ENCODE measurements at regions not wholly inside any gene's neighbourhood (a gene's known extent, or its start where the extent isn't known, plus 50 kb on each side); places are given as distances from the start of the nearest gene placed in this dataset.

- intact Hi-C loops (cut with DNase I): no loop called here
- no peak for DNase-seq
These were observed 225.9 kb downstream of the TTLL7 start for GRCh38 chr1:83773059-83773458.

GRCh38 chr1:83770319-83770661 lies 228.6 kb downstream of the TTLL7 start:
- intact Hi-C loops (cut with DNase I): no loop called here
- DNase-seq: no peak

GRCh38 chr1:83769594-83770318 lies 229.2 kb downstream of the TTLL7 start:
- DNase-seq: no peak
- intact Hi-C loops (cut with DNase I): no loop called here

GRCh38 chr1:83769072-83769471 lies 229.9 kb downstream of the TTLL7 start:
- DNase-seq: no peak
- intact Hi-C loops (cut with DNase I): no loop called here

- intact Hi-C loops (cut with DNase I): no loop called here
These were observed 232.7 kb downstream of the TTLL7 start for GRCh38 chr1:83766241-83766691.

GRCh38 chr1:83765125-83765524 lies 233.8 kb downstream of the TTLL7 start:
- intact Hi-C loops (cut with DNase I): no loop called here
- no peak for DNase-seq

More at GRCh38 chr1:83766241-83766691, 232.7 kb downstream of the TTLL7 start:
- DNase-seq: no peak

GRCh38 chr1:83764209-83764608 lies 234.7 kb downstream of the TTLL7 start:
- DNase-seq: no peak
- intact Hi-C loops (cut with DNase I): no loop called here

GRCh38 chr1:83763361-83764095 lies 235.4 kb downstream of the TTLL7 start:
- intact Hi-C loops (cut with DNase I): no loop called here

GRCh38 chr1:83762416-83762815 lies 236.5 kb downstream of the TTLL7 start:
- intact Hi-C loops (cut with DNase I): no loop called here
- no peak for DNase-seq

More at GRCh38 chr1:83763361-83764095, 235.4 kb downstream of the TTLL7 start:
- no peak for DNase-seq

GRCh38 chr1:83762039-83762365 lies 236.9 kb downstream of the TTLL7 start:
- DNase-seq: no peak
- intact Hi-C loops (cut with DNase I): no loop called here

- no peak for DNase-seq
- intact Hi-C loops (cut with DNase I): no loop called here
These were observed 237.5 kb downstream of the TTLL7 start for GRCh38 chr1:83761167-83762038.

- intact Hi-C loops (cut with DNase I): no loop called here
- DNase-seq: no peak
These were observed 238.5 kb downstream of the TTLL7 start for GRCh38 chr1:83760226-83761021.

GRCh38 chr1:83756984-83757717 lies 241.8 kb downstream of the TTLL7 start:
- no peak for DNase-seq
- intact Hi-C loops (cut with DNase I): no loop called here

- no peak for DNase-seq
- intact Hi-C loops (cut with DNase I): no loop called here
These were observed 247.3 kb downstream of the TTLL7 start for GRCh38 chr1:83751602-83752001.

GRCh38 chr1:83750201-83750600 lies 248.7 kb downstream of the TTLL7 start:
- DNase-seq: no peak
- intact Hi-C loops (cut with DNase I): no loop called here

GRCh38 chr1:83747853-83748482 lies 251.0 kb downstream of the TTLL7 start:
- no peak for DNase-seq
- intact Hi-C loops (cut with DNase I): no loop called here

- intact Hi-C loops (cut with DNase I): no loop called here
- DNase-seq: no peak
These were observed 252.7 kb downstream of the TTLL7 start for GRCh38 chr1:83746234-83746633.

GRCh38 chr1:83742446-83742845 lies 256.5 kb downstream of the TTLL7 start:
- intact Hi-C loops (cut with DNase I): no loop called here
- DNase-seq: no peak

- intact Hi-C loops (cut with DNase I): no loop called here
These were observed 257.2 kb downstream of the TTLL7 start for GRCh38 chr1:83741770-83742169.

More at GRCh38 chr1:83741770-83742169, 257.2 kb downstream of the TTLL7 start:
- DNase-seq: no peak

Measured in posterior cingulate gyrus (tissue), 11 donors.